SU-DHL-6 (cell line): ENCODE measurements at regions not wholly inside any gene's neighbourhood (a gene's known extent, or its start where the extent isn't known, plus 50 kb on each side); places are given as distances from the start of the nearest gene placed in this dataset.

Experiments used
- EZH2phosphoT487 ChIP-seq: fragments of 200-600 bp; sonication (generic), shearing (Covaris generic); conservative IDR thresholded peaks from 2 replicates; pipeline ENCODE4 v1.6.1; 2018; ENCODE audit warnings: mild to moderate bottlenecking, antibody characterized with exemption, low read length, moderate library complexity, mixed read lengths
- TF ChIP-seq, protein P1 (sequence below): fragments of 200-600 bp; sonication (generic); IDR thresholded peaks from one replicate; pipeline ENCODE4 v1.5.1; 2017; ENCODE audit warnings: antibody characterized with exemption, mild to moderate bottlenecking, low read length, moderate library complexity; ENCODE audit not compliant: insufficient read depth, poor library complexity, severe bottlenecking

DNA sequence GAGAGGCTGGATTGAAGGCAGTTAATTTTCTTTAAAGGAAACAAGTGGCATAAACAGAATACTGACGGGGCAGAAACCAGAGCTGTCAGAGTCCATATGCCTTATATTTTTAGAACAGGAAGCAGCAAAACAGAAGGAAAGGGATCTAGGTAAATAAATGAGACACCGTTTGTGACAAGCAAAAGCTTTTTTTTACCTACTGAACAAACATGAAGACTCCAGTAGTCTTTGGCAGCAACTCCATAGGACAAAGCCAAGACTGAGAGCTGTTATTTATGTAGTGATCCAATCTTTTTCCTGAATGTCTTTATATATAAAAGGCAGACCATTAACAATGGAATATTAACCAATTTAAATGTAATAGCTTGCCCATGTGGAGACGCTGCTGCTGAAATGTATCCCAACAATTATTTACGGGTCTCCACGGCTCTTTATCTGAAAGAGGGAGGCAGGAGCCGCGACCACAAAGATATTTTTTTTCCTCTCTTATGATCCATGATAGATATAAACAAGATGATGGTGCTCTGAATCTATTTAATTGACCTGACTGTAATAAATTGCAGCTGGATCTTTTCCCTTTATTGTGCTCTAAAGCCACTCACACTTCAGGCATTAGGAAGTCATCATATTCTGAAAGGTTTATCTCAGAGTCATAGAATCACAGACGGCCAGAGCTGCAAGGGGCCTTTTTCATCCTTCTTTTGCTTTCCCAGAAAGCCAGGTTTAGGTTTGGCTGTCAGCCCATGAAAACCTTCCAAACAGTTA lies 687.8 kb downstream of the EFNB2 start:
- TF ChIP-seq, protein P1, sequence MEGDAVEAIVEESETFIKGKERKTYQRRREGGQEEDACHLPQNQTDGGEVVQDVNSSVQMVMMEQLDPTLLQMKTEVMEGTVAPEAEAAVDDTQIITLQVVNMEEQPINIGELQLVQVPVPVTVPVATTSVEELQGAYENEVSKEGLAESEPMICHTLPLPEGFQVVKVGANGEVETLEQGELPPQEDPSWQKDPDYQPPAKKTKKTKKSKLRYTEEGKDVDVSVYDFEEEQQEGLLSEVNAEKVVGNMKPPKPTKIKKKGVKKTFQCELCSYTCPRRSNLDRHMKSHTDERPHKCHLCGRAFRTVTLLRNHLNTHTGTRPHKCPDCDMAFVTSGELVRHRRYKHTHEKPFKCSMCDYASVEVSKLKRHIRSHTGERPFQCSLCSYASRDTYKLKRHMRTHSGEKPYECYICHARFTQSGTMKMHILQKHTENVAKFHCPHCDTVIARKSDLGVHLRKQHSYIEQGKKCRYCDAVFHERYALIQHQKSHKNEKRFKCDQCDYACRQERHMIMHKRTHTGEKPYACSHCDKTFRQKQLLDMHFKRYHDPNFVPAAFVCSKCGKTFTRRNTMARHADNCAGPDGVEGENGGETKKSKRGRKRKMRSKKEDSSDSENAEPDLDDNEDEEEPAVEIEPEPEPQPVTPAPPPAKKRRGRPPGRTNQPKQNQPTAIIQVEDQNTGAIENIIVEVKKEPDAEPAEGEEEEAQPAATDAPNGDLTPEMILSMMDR, result no peak
- no peak for TF ChIP-seq EZH2phosphoT487
